Middle frontal gyrus (tissue), 1 donor: ENCODE measurements at regions not wholly inside any gene's neighbourhood (a gene's known extent, or its start where the extent isn't known, plus 50 kb on each side); places are given as distances from the start of the nearest gene placed in this dataset.

ENCODE experiments used
- DNase-seq: peaks from one replicate; pipeline ENCODE4 v3.0.0-alpha.2; 2015; ENCODE audit warnings: low spot score; ENCODE audit errors: extremely low spot score

GRCh38 chr17:33352526-33352925 lies 59.4 kb upstream of the ASIC2 start:
- no peak for DNase-seq

- no peak for DNase-seq
Observed at GRCh38 chr17:33356266-33356665, 63.2 kb upstream of the ASIC2 start.

DNA sequence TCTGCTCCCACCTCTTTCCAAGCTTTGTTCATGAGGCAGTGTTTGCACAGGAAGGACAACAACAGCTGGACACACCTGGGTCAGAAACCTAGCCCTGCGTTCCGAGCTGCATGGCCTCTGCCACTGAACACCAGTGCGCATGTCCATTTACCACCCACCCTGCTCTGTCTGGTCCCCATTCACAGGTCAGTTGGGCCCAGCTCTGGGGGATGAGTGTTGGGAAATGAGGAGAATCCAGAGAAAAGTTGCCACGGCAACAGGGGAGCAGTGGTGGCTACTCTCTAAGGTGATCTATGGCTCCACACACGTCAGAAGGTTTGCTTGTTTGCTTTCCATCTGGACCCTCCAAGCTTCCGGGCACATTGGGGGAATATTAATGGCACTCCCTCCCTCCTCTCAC lies 70.4 kb upstream of the ASIC2 start:
- DNase-seq, result no peak

DNA sequence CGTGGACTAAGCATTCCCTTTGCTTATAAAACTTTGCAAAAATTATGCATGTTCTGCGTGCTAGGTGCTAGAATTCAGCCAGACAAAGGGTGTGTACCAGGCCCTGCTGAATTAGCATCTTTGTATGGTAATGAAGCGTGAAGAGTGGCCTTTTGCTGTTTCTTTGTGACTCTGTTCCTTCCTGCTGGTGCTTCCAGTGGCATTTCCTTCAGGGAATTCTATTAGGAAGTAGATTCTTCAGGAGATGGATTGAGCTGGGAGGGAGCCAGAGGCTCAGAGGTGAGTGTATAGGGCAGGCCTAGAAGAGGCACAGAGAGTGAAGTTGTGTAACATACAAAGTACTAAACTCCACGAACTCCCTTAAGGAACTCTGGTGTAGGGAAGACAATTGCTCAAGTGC lies 73.9 kb upstream of the ASIC2 start:
- DNase-seq, result no peak

- DNase-seq, result no peak
Observed at GRCh38 chr17:33369149-33369548, 76.1 kb upstream of the ASIC2 start.

DNA sequence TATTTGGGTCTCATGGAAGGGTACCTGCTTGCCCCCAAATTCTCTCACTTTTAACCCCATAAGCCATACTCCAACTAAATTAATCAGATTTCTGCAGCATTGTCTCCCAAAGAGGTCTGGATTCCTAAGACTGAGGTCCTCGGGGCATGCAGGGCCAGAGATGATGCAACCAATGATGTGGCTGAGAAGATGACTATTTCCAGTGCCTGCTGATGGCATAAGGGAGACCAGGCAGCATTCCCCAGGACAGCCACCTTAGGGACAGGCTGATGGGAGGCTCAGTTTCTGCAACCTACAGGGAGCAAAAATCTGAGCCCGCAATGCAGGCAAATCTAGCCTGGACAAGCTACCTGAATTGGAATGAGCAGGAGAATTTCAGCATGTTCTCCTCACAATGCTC lies 76.8 kb upstream of the ASIC2 start:
- DNase-seq, result no peak

- no peak for DNase-seq
Observed at GRCh38 chr17:33370401-33370800, 77.3 kb upstream of the ASIC2 start.

- no peak for DNase-seq
Observed at GRCh38 chr17:33371377-33371776, 78.3 kb upstream of the ASIC2 start.

DNA sequence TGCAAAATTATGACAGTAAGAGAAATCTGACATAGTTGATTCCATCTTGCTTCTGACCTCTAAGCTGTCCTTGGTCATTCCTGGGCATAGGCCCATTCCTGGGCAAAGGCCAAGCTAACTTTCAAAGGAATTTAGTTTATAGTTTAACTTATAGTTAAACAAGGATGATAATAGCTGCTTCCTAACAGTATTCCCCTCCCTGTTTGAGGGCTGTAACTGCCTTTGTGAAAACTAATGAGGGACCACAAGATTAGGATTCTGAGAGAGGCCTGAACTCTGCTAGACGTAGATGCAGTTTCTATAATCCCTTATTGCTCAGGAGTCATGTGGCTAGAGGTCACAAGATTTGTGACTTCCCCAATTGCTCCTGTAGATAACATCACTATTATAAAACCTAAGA lies 80.2 kb upstream of the ASIC2 start:
- no peak for DNase-seq

GRCh38 chr17:33375103-33375502 lies 82.0 kb upstream of the ASIC2 start:
- DNase-seq, result no peak

GRCh38 chr17:33375783-33376182 lies 82.7 kb upstream of the ASIC2 start:
- no peak for DNase-seq

DNA sequence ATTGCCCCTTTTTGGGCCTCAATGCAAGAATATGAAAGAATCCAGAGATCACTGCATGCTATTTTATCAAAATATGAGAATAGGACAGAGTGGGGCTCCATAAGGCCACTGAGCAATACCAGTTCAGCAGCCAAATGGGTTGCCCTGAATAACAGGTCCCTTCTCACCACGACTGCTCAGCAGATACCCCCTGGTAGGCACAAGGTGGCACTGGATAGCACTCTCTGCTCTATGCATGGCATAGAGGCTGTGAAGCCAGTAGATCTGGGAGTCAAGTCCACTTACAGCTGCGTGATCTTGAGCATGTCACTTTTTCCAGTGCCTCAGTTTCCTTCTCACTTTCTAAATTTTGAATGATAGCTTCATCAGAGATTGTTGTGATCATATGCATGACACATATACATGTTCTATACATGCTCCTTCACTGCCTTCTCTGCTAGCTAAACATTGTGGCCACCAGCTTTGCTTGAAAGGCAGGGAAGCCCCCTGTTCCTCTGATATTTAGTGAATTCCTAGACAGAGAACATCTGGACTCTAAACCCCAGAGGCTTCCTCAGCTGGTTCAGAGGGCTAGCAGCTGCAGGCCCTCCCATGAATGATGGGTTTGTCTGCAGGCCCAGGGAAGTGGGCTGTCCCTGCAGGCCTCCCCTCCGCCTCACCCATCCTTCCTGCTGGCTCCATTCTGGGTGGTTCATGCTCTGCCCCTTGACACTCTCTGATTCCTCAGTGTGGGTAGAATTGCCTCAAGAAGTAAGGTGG lies 84.9 kb upstream of the ASIC2 start:
- no peak for DNase-seq

- no peak for DNase-seq
Observed at GRCh38 chr17:33381201-33381600, 88.1 kb upstream of the ASIC2 start.

DNA sequence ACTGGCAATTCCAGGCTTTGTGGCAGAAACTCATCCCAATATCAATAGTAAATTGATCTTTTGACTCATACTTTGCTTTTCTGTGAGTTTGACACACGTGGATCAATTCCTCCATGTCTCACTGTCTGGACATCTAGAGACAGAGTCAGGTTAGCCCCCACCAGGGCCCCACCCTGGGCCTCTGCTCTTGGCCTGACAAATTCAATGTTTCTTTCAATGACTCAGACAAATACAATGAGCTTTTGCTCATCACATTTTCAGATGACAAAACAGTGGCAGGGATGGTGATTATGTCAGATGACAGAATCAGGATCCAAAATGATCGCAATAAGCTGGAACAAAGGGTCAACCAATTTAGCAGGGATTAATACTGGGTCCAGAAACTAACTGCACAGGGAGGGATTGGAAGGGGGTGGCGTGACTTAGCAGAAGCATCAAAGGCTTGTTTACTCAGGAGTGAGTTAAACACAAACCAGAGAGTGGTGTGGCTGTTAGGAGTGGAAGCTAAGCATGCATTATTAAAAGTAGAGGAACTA lies 90.5 kb upstream of the ASIC2 start:
- no peak for DNase-seq

- no peak for DNase-seq
Observed at GRCh38 chr17:33385133-33385532, 92.0 kb upstream of the ASIC2 start.

GRCh38 chr17:33385713-33386112 lies 92.6 kb upstream of the ASIC2 start:
- no peak for DNase-seq

DNA sequence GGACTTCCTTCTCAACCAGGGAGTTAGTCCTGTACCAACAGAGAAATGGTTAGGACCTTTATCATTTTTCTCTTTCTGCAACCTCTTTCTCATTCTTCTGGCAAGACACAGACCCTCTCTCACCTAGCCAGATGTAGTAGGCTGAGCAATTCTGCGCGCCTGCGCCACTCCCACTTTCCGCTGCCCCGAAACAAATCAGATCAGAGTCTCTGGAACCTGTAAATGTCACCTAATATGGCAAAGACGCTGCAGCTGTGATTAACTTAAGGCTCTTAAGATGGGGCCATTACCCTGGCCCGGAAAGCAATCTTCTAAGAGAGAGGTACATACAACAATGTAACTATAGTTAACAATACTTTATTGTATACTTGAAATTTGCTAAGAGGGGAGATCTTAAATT lies 94.3 kb upstream of the ASIC2 start:
- DNase-seq, result no peak

GRCh38 chr17:33389504-33390135 lies 96.5 kb upstream of the ASIC2 start:
- DNase-seq, result no peak

DNA sequence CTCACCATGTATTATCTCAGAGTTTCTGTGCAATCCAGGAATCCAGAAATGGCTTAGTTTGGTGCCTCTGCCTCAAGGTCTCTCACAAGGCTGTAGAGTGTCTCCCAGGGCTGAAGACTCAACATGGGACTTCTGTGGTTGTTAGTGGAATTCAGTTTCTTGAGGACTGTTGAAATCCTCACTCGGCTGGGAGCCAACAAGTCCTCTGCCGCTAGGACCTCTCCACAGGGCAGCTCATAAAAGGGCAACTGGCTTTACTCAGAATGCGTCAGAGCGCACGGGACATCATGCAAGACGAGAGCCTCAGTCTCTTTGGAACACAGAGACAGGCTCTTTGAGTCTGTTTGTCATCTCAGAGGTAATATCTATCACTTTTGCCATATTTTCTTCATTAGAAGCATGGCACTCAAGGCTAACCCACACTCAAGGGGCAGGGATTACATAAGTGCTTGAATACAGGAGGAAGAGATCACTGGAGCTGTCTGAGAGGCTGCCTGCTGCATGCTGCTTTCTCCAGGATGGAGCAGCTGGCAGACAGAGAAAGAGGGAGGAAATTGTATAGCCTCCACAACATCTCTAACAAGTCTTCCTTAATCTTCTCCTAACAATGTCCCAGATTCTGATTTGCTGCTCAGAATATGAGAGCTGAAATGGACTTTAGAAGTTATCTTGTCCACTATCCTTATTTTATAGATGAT lies 97.5 kb upstream of the ASIC2 start:
- DNase-seq, result no peak

DNA sequence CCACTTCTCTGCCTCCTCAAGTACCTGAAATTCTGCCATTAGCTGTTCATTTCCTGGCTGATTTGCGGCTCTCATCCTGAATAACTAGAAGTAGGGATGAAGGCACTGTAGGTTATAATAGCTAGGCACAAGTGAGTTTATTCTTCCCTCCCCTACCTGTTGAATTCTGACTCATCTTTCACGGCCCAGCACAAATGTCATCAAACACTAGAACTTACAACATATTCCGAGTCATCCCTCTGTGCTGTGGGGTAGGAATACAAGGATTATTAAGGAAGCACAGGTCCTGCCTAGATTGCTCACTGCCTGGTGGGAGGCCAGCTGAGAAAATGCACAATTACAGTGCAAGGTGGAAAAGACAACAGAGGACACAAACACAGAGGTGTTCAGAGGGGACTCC lies 103.7 kb upstream of the ASIC2 start:
- DNase-seq, result no peak

GRCh38 chr17:33398386-33398785 lies 105.3 kb upstream of the ASIC2 start:
- no peak for DNase-seq

- no peak for DNase-seq
Observed at GRCh38 chr17:33401249-33401648, 108.2 kb upstream of the ASIC2 start.
